ENCODE measurements at regions not wholly inside any gene's neighbourhood (a gene's known extent, or its start where the extent isn't known, plus 50 kb on each side); places are given as distances from the start of the nearest gene placed in this dataset.
A peak's percentile ranks its signal among the peaks of the same experiment; 100 is the strongest.

DNA sequence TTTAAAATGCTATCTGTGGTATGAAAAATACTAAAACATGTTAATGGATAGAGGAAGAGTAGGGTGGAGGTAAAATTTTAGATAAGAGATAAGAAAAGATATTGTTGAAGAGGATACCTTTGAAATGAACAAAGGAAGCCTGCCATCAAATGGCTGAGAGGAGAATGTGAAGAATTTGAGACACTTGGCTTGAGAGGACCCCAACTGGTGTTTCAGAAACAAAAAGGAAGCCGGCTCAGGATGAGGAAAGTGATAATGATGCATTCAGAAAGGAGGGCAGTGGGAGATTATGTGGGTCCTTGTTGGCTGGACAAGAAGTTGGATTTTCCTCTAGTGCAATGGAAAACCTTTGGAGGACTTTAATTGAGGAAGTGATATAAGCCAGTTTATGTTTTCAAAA, 264.4 kb downstream of the DUSP6 start:
- DNase-seq, result no peak

DNA sequence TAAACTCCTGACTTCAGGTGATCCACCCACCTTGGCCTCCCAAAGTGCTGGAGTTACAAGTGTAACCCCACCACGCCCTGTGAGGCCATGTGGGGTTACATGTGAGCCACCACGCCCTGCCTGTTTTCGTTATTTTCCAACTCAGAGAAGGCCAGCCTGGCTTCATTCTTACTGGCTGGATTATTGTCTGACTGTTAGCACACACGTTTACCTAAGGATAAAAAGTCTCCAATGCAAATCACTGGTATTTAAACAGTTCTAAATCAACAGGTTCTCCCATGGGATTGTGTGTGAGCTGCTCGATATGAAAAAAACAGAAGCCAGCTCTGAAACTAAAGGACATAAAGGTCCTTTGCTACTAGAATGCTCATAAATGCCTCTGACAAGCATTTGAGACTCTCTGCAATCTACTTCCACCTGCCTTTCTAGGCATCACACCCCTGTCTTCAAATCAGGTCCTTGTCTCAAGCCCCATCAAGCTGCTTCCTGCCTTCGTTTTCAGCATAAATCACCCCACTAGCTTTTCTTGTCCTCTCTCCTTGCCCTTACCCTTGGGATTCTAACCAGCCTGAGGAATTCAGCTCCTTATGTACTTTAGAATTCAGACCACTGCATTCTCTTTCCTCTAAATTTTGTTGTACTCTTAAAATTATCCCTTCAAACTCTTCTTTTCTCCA, 265.0 kb downstream of the DUSP6 start:
- no peak for DNase-seq

DNA sequence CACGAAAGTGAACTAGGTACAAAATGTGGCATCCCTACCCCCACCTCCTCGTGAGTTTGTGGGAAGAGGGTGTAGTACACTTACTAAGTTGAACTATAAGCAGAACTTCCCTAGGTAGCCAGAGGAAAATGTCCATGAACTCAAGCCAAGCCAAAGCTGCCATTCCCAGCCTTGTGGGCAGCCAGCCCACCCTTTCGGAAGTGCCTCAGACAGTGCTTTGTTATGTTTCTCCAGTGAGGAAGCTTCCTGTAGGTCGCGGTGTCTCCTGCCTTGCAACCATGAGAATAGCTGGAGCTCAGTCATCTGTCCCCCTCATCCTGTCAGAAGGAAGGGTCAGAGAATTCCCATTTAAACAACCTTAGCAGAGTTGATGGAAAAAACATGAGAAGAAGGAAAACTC, 266.9 kb downstream of the DUSP6 start:
- no peak for DNase-seq

- no peak for DNase-seq
These were observed 267.6 kb downstream of the DUSP6 start for GRCh38 chr12:89084751-89085150.

DNA sequence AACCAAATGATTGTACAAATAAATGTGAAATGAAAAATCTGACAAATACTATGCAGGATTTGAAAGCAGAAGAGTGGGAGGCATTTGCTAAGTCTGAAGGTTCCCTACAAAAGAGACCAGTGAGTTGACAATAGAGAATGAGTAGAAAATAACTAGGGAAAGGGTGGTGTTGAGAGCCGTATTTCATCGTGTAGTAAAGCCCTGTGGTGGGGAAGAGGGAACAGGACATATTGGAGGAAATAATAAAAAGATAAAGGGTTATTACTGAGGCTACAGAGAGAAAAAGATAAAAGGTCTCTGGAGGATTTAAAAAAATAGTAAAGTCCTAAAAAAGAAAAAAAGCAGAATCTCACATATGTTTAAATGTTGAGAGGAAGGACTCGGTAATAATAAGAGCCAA, 268.8 kb downstream of the DUSP6 start:
- no peak for DNase-seq

DNA sequence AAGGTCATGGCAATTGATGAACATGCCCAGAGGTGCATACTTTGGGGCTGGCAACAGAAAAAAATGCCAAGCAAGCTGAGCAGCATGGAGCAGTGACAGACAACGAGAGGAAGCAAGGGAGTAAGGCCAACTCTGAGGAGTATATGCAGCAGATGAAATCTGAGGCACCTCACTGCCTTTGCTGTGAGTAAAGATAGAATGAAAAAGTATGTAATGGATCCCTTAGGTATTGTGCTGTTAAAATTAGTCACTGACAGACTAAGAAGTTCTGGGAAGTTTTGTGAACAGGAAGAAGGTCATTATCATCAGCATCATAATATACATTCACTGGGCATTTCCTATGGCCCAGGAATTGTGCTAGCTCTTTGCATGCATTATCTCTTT, 269.9 kb downstream of the DUSP6 start:
- no peak for DNase-seq

DNA sequence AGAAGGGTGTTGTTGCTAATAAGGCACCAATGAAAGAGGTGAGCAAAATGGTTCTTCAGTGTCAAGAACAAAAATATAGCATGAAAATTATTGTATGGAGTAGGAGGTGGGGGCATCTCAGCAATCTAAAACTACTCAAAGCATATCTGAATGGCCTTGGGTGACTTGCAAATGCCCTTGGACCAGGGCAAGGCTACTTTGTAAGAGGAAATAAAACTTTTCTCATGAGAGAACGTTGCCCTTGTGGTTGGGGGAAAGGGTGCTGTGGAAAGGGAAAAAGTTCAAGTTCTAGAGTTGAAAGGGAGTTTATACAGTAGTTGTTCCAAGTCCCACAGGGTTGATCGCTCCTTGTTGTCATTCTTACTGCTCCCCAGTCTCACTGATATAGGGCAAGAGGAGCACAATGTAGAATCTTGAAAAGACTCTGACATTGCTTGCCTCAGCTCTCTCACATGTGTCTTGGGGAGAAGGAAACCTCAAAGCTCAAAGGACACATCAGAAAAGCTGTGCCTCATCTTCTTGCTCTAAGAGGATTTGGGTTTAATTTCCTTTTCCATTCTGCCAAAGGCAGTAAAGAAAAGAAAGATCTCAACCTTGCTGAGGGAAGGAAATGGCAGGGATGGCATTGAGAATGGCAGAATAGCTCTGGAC, 270.5 kb downstream of the DUSP6 start:
- no peak for DNase-seq

GRCh38 chr12:89080793-89081465, 271.4 kb downstream of the DUSP6 start:
- DNase-seq, result no peak

DNA sequence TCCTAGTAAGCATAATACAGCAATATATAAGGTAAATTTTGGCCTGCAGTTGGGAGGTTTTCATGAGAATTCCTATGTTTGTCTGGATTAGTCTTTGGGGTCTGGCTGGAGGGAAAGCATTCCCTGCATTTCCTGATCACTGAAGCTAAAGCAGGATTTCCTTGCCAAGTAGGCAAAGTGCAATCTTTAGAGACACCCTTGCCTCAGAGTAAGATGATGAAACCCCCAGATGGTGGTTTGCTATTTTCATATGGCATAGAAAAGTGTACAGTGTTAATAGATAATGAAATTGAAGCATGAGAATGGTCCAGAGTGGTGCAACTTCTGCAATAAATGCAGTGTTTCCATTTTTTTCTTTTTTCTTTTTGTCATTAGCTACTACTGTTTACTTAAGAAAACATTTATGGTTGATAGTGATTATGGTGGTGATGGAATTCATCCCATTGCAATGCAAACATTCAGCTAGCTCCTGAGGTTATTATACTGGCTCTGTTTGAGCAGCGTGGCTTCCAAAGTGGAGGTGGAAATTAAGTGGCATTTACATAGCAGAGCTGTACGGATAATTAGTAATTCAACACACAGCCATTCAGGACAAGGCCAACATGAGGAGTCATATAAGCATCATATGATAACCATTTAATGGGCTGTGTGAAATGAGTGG, 276.3 kb downstream of the DUSP6 start:
- DNase-seq, result no peak

GRCh38 chr12:89073659-89074058, 278.6 kb downstream of the DUSP6 start:
- no peak for DNase-seq

- no peak for DNase-seq
These were observed 279.3 kb downstream of the DUSP6 start for GRCh38 chr12:89073027-89073398.

DNA sequence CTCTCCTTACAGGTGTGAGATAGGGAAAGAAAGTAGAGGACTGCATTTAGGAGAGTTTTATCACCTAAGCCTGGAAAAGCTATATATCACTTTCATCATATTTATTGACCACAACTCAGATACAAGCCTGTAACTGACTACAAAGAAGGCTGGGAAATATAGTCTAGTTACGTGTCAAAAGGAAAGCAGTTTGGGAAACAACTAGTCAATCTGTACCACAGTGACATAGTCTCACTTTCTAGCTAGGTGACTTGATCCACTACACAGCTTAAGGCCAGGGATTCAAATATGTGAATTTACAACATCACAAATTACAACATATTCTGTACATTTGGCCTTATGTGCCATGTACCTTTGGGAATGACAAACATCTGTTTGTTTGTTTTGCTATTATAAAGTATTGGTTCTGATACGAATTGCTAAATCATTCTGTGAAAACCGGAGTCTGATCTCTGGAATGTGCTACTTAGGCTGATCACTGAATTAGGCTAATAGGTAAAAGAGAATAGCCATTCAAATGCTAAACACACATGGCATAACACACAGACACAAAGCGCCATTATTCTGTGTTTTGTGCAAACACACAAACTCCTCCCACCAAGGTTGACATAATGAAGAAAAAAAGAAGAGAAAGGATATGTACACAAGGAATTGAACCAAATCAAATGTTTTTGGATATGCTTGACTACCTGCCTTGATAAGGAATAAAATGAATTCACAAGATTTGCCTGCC, 279.8 kb downstream of the DUSP6 start:
- DNase-seq, result no peak

- peak in 1 of 2 experiments; percentile 9 for DNase-seq
These were observed 281.7 kb downstream of the DUSP6 start for GRCh38 chr12:89070603-89071002.

DNA sequence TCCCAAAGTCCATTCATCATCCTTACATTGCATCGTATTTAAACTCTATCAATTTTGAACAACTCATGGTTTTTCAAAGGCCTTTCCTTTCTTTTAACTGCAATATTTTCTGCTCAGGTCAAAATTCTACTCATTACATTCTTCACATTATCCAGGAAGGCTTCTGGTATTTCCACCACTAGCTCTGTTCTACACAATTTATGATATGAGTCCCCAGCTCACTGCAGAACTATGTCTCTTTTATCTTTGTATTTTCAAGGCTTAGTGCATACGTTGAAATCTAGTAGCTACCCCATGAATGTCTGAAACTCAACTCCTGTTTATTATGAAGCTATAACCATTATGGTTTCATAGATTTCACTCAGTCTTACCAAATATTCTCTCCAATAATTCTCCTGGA, 282.9 kb downstream of the DUSP6 start:
- DNase-seq, result no peak

GRCh38 chr12:89067421-89068187, 284.7 kb downstream of the DUSP6 start:
- DNase-seq, result no peak

GRCh38 chr12:89064780-89065179, 287.5 kb downstream of the DUSP6 start:
- no peak for DNase-seq

GRCh38 chr12:89064151-89064550, 288.1 kb downstream of the DUSP6 start:
- no peak for DNase-seq

DNA sequence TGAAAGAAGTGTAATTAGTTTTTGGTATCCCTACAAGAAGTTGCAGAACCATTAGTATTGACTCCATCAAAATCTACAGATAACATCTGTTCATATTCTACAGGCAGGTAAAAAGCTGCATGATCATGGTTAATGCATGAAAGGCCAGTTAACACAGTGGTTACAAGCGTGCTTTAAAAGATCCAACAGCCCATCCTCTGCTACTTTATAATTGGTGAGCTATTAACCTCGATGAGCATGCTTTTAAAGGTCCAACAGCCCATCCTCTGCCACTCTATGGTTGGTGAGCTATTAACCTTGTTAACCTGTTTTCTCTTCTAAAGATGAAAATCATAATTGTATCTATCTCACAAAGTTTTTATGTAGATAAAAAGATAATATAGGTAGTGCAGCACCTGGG, 289.3 kb downstream of the DUSP6 start:
- DNase-seq, result no peak

- no peak for DNase-seq
These were observed 292.4 kb downstream of the DUSP6 start for GRCh38 chr12:89059721-89060541.

DNA sequence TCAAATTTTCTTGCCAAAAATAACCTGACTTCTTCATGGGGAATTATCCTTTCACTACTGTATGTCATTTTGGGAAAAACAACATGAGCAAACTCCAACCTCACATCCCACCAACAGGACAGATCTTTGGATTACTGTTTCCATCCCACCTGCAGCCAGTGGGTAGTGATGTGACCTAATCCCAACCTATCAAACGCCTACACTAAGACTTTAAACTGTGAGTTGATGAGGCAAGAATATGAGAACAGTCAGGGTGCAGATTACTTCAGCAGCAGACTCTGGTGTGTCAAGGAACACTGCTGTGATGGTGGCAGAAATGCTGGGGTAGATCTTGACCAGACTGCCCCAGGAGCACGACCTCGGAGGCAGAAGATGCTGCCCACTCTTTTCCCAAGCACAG, 293.2 kb downstream of the DUSP6 start:
- DNase-seq, result no peak

DNA sequence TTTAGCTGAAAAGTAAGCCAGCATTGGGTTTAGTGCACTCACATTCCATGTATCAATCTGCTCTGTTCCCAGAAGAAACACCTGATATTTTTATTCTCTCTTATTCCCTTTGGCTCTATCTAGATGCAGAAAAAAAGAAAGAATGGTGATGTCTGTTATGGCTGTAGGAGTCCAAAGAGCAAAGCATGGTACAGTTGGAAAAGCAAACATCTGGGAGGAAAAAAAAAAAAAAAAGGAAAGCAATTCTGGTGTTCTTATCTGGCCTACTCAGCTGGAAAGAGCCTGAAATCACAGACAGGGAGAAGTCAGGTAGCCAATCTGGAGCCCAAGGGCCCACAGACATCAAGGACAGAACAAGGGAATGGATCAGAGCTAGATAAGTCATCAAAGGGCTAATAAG, 293.9 kb downstream of the DUSP6 start:
- no peak for DNase-seq

All from stimulated activated CD4-positive, alpha-beta T cell treated with anti-CD3 and anti-CD28 coated beads, Interleukin-4, amount 100 ng/mL, for 4 hours (primary cell).